H1 (cell line): ENCODE measurements at regions not wholly inside any gene's neighbourhood (a gene's known extent, or its start where the extent isn't known, plus 50 kb on each side); places are given as distances from the start of the nearest gene placed in this dataset.

ENCODE experiments used
- CTCF ChIA-PET: fragments of 300-600 bp; sonication (Branson Sonifier 250); formaldehyde crosslinking; loops from one replicate; lab custom pipeline; 2021; ENCODE audit not compliant: partially characterized antibody; lab: Charles Lee
- POLR2A ChIA-PET: fragments of 300-600 bp; sonication (Branson Sonifier 250); formaldehyde crosslinking; loops from one replicate; lab custom pipeline; 2021; ENCODE audit warnings: inconsistent platforms; ENCODE audit not compliant: partially characterized antibody; lab: Charles Lee
- DNase-seq, 2 experiments: peaks; one replicate each; pipeline versions ENCODE4 v3.0.0 to v3.0.0-alpha.2; 2010 to 2022; ENCODE audit warnings: low spot score in 2 of 2, low read depth in 1 of 2, mixed read lengths in 1 of 2
- FAIRE-seq: peaks from 2 replicates; lab custom pipeline; 2011; peaks lifted over from hg19 to GRCh38; lab: Jason Lieb, UNC
- H2AFZ ChIP-seq: 2 replicates; pipeline ENCODE4 v1.8.1; 2012; ENCODE audit warnings: low read length, inconsistent platforms
- H2AK5ac ChIP-seq: 2 replicates; pipeline ENCODE4 v1.6.1; 2013; ENCODE audit warnings: low read depth, low read length
- H2BK120ac ChIP-seq: replicated peaks from 2 replicates; pipeline ENCODE3; 2013; ENCODE audit warnings: low read depth, low read length, inconsistent platforms
- H2BK12ac ChIP-seq: 2 replicates; pipeline ENCODE4 v1.6.1; 2013; ENCODE audit warnings: low read depth, low read length
- H2BK15ac ChIP-seq: 2 replicates; pipeline ENCODE4 v1.6.1; 2013; ENCODE audit warnings: low read length
- H2BK20ac ChIP-seq: 2 replicates; pipeline ENCODE4 v1.6.1; 2013; ENCODE audit warnings: low read length
- H2BK5ac ChIP-seq: 2 replicates; pipeline ENCODE4 v1.6.1; 2013; ENCODE audit warnings: low read depth, low read length
- H3K14ac ChIP-seq: 2 replicates; pipeline ENCODE4 v1.6.1; 2013; ENCODE audit warnings: inconsistent platforms; ENCODE audit not compliant: insufficient read length
- H3K18ac ChIP-seq: 2 replicates; pipeline ENCODE4 v1.6.1; 2013; ENCODE audit warnings: low read length; ENCODE audit errors: extremely low read depth
- H3K23ac ChIP-seq: 2 replicates; pipeline ENCODE4 v1.6.1; 2013; ENCODE audit warnings: inconsistent platforms; ENCODE audit not compliant: insufficient read length
- H3K23me2 ChIP-seq: 2 replicates; pipeline ENCODE4 v1.6.1; 2013; ENCODE audit warnings: low read depth, low read length
- H3K27ac ChIP-seq: 2 replicates; pipeline ENCODE4 v1.6.1; 2011; ENCODE audit warnings: low read depth, low read length, inconsistent platforms
- H3K27me3 ChIP-seq, 4 experiments: replicated peaks in 1 of 4; 1 replicate in 1 of 4; 2 replicates in 3 of 4; pipeline versions ENCODE4 v1.6.1 to v1.8.1; 2011 to 2013; ENCODE audit warnings: low read length in 3 of 4, mild to moderate bottlenecking in 3 of 4, inconsistent platforms in 2 of 4, mixed read lengths in 2 of 4, moderate library complexity in 1 of 4; ENCODE audit not compliant: control insufficient read depth in 3 of 4, insufficient read depth in 3 of 4; ENCODE audit errors: extremely low read depth in 1 of 4
- H3K36me3 ChIP-seq, 4 experiments: 2 replicates each; pipeline versions ENCODE4 v1.6.1 to v1.8.1; 2011 to 2013; ENCODE audit warnings: mild to moderate bottlenecking in 4 of 4, low read length in 3 of 4, moderate library complexity in 2 of 4, control low read depth in 1 of 4, inconsistent platforms in 1 of 4; ENCODE audit not compliant: insufficient read depth in 4 of 4, control insufficient read depth in 2 of 4
- H3K4ac ChIP-seq: replicated peaks from 2 replicates; pipeline ENCODE3; 2013; ENCODE audit warnings: low read length, low read depth, mixed read lengths, inconsistent platforms; ENCODE audit not compliant: insufficient read length
- H3K4me1 ChIP-seq, 4 experiments: replicated peaks in 1 of 4; 1 replicate in 1 of 4; 2 replicates in 3 of 4; pipeline versions ENCODE4 v1.6.1 to v1.8.1; 2011 to 2013; ENCODE audit warnings: low read length in 3 of 4, inconsistent platforms in 2 of 4, mixed read lengths in 1 of 4; ENCODE audit not compliant: insufficient read depth in 4 of 4, control insufficient read depth in 3 of 4
- H3K4me2 ChIP-seq, 2 experiments: 2 replicates each; pipeline versions ENCODE4 v1.6.1 to v1.8.1; 2011 to 2013; ENCODE audit warnings: low read depth in 2 of 2, low read length in 2 of 2, control low read depth in 1 of 2, inconsistent platforms in 1 of 2, mild to moderate bottlenecking in 1 of 2; ENCODE audit not compliant: insufficient read depth in 1 of 2
- H3K4me3 ChIP-seq, 4 experiments: fragments of 200-600, 300-600 bp in 1 of 4; sonication (generic), shearing (Covaris generic), sonication (Bioruptor Twin) in 1 of 4; 2 replicates each; pipeline versions ENCODE4 v1.5.1 to v1.8.1; 2011 to 2016; ENCODE audit warnings: low read length in 4 of 4, low read depth in 3 of 4, control low read depth in 2 of 4, inconsistent platforms in 2 of 4, mild to moderate bottlenecking in 2 of 4, mixed read lengths in 1 of 4, moderate library complexity in 1 of 4; ENCODE audit not compliant: insufficient read depth in 2 of 4; ENCODE audit errors: extremely low read depth in 1 of 4
- H3K56ac ChIP-seq: replicated peaks from 2 replicates; pipeline ENCODE3; 2013; ENCODE audit warnings: low read depth, mild to moderate bottlenecking, mixed read lengths, low read length, inconsistent platforms; ENCODE audit not compliant: insufficient read length
- H3K79me1 ChIP-seq: 2 replicates; pipeline ENCODE4 v1.6.1; 2013; ENCODE audit warnings: low read depth, low read length, control low read depth
- H3K79me2 ChIP-seq, 2 experiments: 2 replicates each; pipeline versions ENCODE4 v1.6.1 to v1.8.1; 2012 to 2013; ENCODE audit warnings: low read length in 2 of 2, mild to moderate bottlenecking in 2 of 2, inconsistent platforms in 1 of 2; ENCODE audit not compliant: insufficient read depth in 2 of 2, control insufficient read depth in 1 of 2
- H3K9ac ChIP-seq, 4 experiments: replicated peaks in 1 of 4; 1 replicate in 1 of 4; 2 replicates in 3 of 4; pipeline versions ENCODE4 v1.6.1 to v1.8.1; 2011 to 2013; ENCODE audit warnings: low read depth in 3 of 4, low read length in 3 of 4, control low read depth in 2 of 4, mild to moderate bottlenecking in 2 of 4, moderate library complexity in 2 of 4, inconsistent platforms in 1 of 4; ENCODE audit errors: extremely low read depth in 1 of 4
- H3K9me3 ChIP-seq, 2 experiments: 2 replicates each; pipeline versions ENCODE4 v1.6.1 to v1.8.1; 2012 to 2013; ENCODE audit warnings: mild to moderate bottlenecking in 2 of 2, moderate library complexity in 2 of 2, control low read depth in 1 of 2, inconsistent platforms in 1 of 2, low read depth in 1 of 2, low read length in 1 of 2, mixed read lengths in 1 of 2; ENCODE audit not compliant: insufficient read depth in 2 of 2
- H4K20me1 ChIP-seq, 2 experiments: replicated peaks in 1 of 2; 2 replicates each; pipeline versions ENCODE3 to v1.8.1; 2011 to 2013; ENCODE audit warnings: inconsistent platforms in 2 of 2, low read length in 2 of 2, mild to moderate bottlenecking in 1 of 2; ENCODE audit not compliant: insufficient read depth in 2 of 2, control insufficient read depth in 1 of 2
- H4K5ac ChIP-seq: 2 replicates; pipeline ENCODE4 v1.6.1; 2013; ENCODE audit warnings: low read length, low read depth, mixed read lengths, inconsistent platforms; ENCODE audit not compliant: insufficient read length
- H4K8ac ChIP-seq: 2 replicates; pipeline ENCODE4 v1.8.0; 2013; ENCODE audit warnings: mild to moderate bottlenecking, moderate library complexity, low read length, inconsistent platforms; ENCODE audit not compliant: insufficient read depth; ENCODE audit errors: extremely low read depth
- H4K91ac ChIP-seq: replicated peaks from 2 replicates; pipeline ENCODE3; 2013; ENCODE audit warnings: low read length, mixed read lengths, inconsistent platforms; ENCODE audit not compliant: insufficient read length
- CTBP2 ChIP-seq: IDR thresholded peaks from 2 replicates; pipeline ENCODE4 v1.7.0; 2011; ENCODE audit warnings: borderline replicate concordance, mild to moderate bottlenecking, moderate library complexity, mixed read lengths, low read length; ENCODE audit not compliant: insufficient read depth, insufficient read length
- ZNF274 ChIP-seq: IDR thresholded peaks from 2 replicates; pipeline ENCODE4 v1.7.0; 2012; ENCODE audit warnings: low read length, borderline replicate concordance; ENCODE audit errors: extremely low read depth
- WGBS, 2 experiments: shearing (Covaris generic) in 1 of 2; methylation state at CpG; one replicate each; pipeline versions ENCODE4 v1.1.6 to v1.1.7; 2013 to 2015; ENCODE audit warnings: low lambda C conversion rate in 2 of 2, mixed read lengths in 2 of 2, inconsistent platforms in 1 of 2, low coverage in 1 of 2, missing lambda C conversion rate in 1 of 2; ENCODE audit not compliant: insufficient replicate concordance in 2 of 2, insufficient coverage in 1 of 2, insufficient read length in 1 of 2; ENCODE audit errors: extremely low coverage in 1 of 2, missing lambda C conversion rate in 1 of 2; 5-methylcytosine and 5-hydroxymethylcytosine counted together

- Histone ChIP-seq H2AK5ac (no peak overlapping the region), H4K91ac (no peak overlapping the region), H4K5ac (no peak overlapping the region), H3K14ac (no peak overlapping the region), H2BK12ac (no peak overlapping the region), H3K23ac (no peak overlapping the region), H3K4ac (no peak overlapping the region), H2BK20ac (no peak overlapping the region), H2AFZ (no peak overlapping the region), H3K36me3 (no peaks in the 10 kb centered on the region), H2BK120ac (no peak overlapping the region), H2BK15ac (no peak overlapping the region), H4K20me1 (no peaks in the 10 kb centered on the region), H3K18ac (no peak overlapping the region), H3K4me3 (no peak overlapping the region), H3K4me2 (no peak overlapping the region), H3K79me1 (no peaks in the 10 kb centered on the region), H3K4me1 (no peaks in the 10 kb centered on the region), H3K9me3 (no peaks in the 10 kb centered on the region), H3K27me3 (no peaks in the 10 kb centered on the region), H3K23me2 (no peaks in the 10 kb centered on the region; the same call in 1 of the 2 replicates), H4K8ac (no peak overlapping the region), H3K79me2 (no peaks in the 10 kb centered on the region), H3K56ac (no peak overlapping the region), H3K9ac (no peak overlapping the region), H3K27ac (no peak overlapping the region), H2BK5ac (no peak overlapping the region)
- TF ChIP-seq CTBP2 (no peak), ZNF274 (no peak)
- DNase-seq (no peak), FAIRE-seq (no peak)
- 84% methylated on average over 3 of the region's 3 CpGs; no CpG with 5 or more reads in 1 of the 2 experiments for WGBS, 2 experiments
- POLR2A ChIA-PET = no interaction called here
- CTCF ChIA-PET = interaction anchor here (0.7 to 1.0 kb wide), 2 partner anchors 56 to 254 kb away, joined by 3 read pairs; no protein-coding TSS in a partner anchor
Observed at GRCh38 chr9:74172874-74173273, 324.3 kb upstream of the RORB start.
